Eye (tissue), 1 donor: ENCODE measurements at regions not wholly inside any gene's neighbourhood (a gene's known extent, or its start where the extent isn't known, plus 50 kb on each side); places are given as distances from the start of the nearest gene placed in this dataset.

ENCODE experiments used
- DNase-seq: peaks from one replicate; pipeline ENCODE4 v3.0.0-alpha.2; 2015

DNA sequence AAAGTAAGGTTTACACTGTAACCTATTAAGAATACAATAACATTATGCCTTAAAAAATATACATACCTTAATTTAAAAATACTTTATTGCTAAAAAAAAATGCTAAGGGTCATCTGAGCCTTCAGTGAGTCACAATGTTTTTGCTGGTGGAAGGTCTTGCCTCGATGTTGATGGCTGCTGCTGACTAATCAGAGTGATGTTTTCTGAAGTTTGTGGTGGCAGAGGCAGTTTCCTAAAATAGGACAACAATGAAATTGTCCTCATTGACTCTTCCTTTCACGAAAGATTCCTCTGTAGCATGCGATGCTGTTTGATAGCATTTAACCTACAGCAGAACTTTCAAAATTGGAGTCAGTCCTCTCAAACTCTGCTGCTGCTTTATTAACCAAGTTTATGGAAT, 97.6 kb downstream of the FAT3 start:
- no peak for DNase-seq

DNA sequence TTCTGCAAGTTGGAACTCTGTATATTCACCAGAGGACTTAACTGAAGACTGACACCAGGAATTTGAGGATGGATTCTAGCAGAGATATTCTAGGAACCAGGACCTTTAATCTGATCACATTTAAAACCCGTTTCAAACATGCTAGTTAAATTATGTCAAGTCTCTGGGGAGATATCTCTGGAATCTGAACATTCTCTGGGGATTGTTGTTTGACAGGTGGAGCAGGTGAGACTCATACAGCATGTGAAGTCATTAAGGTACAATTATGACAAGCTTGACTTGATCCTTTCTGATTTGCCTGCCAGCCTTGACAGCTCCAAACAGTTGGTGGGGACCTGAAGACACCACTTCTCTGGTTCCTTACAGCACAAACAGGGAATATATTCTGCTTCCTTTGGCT, 100.3 kb downstream of the FAT3 start:
- no peak for DNase-seq

DNA sequence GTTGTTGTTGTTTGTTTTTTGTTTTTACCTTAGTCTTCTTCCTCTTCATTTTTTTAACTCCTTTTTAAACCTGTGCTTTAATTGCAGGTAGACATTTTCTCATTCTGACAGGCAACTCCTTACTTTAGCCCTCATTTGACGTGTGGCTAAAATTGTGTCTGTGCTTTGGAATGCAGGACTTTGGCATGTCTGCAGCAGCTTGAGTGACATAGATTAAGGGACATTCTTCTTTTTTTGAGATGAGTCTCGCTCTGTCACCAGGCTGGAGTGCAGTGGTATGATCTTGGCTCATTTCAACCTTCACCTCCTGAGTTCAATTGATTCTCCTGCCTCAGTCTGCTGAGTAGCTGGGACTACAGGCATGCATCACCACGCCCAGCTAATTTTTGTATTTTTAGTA, 100.8 kb downstream of the FAT3 start:
- DNase-seq, result no peak

GRCh38 chr11:92329137-92329536, 104.5 kb downstream of the FAT3 start:
- no peak for DNase-seq

- DNase-seq, result no peak
Observed at GRCh38 chr11:92329646-92330045, 105.0 kb downstream of the FAT3 start.

GRCh38 chr11:92330114-92330513, 105.5 kb downstream of the FAT3 start:
- no peak for DNase-seq

GRCh38 chr11:92332986-92333385, 108.4 kb downstream of the FAT3 start:
- DNase-seq, result no peak

- no peak for DNase-seq
Observed at GRCh38 chr11:92340839-92341238, 116.2 kb downstream of the FAT3 start.

- no peak for DNase-seq
Observed at GRCh38 chr11:92342034-92342720, 117.6 kb downstream of the FAT3 start.

DNA sequence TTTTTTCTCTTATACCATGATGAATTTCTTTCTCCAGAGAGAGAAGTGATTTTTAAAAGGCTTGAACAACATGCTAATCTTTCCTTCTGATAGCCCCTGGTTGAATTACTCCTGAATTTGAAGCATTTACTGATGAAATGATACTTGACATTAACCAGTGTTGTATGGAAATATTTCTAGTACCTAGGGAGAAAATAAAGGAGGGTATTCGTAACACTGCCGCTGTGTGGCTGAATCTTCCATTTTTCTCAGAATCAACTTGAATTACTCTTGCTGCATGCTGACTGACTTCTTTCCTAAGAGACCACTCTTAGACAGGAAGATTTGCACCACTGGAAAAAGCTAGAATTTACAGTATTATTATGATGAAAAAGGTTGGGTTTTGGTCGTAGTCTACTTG, 118.3 kb downstream of the FAT3 start:
- DNase-seq, result no peak

- no peak for DNase-seq
Observed at GRCh38 chr11:92346220-92346619, 121.6 kb downstream of the FAT3 start.

- DNase-seq, result no peak
Observed at GRCh38 chr11:92347454-92347853, 122.8 kb downstream of the FAT3 start.

DNA sequence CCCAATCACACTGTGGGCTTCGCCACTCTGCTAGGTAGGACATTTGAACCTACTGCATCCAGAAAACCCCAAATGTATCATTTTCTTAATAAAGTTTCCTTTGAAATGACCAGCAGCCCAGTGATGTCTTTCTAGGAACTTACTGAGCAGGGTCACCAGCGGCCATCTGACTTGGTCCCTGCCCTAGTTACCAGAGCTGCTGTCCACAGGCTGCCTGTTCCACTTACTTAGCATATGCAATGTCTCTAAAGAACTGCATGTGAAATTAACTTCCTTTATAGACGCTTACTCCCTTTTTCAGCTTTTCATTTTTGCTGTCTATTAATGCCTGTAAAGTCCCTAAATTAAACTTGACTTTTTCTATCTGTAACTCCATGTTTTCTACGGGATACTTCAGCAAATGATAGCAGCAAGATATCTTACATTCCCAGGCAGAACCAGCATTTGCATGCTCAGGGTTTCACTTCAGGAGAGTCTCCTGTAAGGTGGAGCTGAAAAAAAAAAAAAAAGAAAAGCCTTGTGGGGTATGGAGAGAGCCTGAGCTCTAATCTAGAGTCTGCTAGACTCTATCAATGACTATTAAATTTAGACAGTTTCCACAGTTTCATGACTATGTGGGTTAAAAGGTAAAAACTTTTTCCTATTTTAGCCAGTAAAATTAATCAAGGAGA, 125.0 kb downstream of the FAT3 start:
- DNase-seq, result no peak

- DNase-seq, result no peak
Observed at GRCh38 chr11:92357344-92357743, 132.7 kb downstream of the FAT3 start.

- no peak for DNase-seq
Observed at GRCh38 chr11:92357841-92358240, 133.2 kb downstream of the FAT3 start.

GRCh38 chr11:92361551-92361950, 136.9 kb downstream of the FAT3 start:
- no peak for DNase-seq

GRCh38 chr11:92362989-92363388, 138.4 kb downstream of the FAT3 start:
- no peak for DNase-seq

- DNase-seq, result no peak
Observed at GRCh38 chr11:92364177-92364576, 139.6 kb downstream of the FAT3 start.

DNA sequence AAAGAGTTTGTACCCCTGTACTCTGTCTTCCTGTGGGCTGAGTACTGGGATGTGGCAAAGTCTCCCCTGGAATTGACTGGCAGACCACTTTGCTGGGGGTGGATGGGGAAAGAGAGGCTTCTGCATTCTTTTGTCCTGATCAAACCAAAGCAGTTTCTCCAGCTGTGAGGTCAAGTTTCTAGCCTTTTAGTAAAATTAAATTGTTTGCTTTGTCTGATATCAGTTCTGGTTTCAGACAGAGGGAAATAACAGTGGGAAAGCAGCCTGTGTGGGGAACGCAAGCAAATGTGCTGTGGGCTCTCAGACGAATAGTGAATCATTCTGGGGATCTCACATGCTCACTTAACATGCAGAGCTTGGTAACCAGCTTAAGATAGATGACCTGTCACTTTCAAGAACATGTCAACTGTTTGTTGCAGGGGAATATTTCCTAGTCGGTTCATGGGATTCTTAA, 151.6 kb downstream of the FAT3 start:
- DNase-seq, result peak; percentile 42

- DNase-seq, result no peak
Observed at GRCh38 chr11:92376680-92377079, 152.1 kb downstream of the FAT3 start.

DNA sequence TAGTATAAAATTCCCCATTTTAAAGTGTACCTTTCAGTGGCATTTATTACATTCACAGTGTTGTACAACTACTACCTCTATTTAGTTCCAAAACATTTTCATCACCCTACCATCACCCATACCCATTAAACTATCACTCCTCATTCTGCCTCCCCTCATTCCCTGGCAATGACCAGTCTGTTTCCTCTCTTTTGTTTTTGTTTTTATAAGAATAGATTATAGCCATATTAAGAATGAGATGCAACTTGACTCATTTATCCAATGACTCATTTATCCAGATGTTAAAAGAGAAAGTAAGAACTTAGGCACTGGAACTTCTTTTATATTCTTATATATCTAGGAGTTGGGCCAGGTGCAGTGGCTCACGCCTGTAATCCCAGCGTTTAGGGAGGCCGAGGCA, 156.3 kb downstream of the FAT3 start:
- no peak for DNase-seq

GRCh38 chr11:92382311-92382710, 157.7 kb downstream of the FAT3 start:
- no peak for DNase-seq

DNA sequence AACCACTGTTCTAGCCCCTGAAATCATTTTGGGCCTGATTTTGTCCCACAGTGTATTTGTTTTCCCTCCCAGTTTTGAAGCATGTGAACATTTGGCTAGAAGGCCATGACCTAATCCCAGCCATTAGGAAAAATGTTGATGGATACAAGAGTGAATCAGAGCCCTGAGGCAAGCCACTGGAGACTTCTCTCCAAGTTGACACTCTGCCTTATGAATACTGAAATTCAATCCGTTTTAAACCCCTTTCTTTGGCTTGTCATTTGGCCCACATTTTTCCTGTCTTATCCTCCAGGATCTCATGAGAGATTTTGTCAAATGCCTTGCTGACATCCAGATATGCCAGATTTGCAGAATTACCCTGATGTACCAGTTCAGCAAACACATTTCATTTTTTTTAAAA, 158.8 kb downstream of the FAT3 start:
- DNase-seq, result peak; percentile 50

DNA sequence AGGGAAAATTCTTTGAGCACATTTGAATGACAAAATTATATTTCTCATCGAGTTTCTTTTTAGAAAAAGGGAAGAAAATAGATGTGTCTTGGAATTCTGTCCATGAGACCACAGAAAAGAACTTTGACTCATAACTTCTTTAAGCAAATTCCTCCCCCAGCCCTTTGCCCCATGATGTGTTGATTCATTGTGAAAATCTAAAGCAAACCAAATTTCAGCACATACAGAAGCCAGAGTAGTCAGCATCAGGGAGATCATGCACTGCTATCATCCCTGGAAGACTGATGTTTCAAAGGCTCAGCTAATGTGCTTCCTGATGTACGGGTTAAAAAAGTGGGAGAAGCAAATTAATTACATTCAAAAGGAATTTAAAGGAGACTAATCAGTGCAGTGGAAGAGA, 159.7 kb downstream of the FAT3 start:
- no peak for DNase-seq

DNA sequence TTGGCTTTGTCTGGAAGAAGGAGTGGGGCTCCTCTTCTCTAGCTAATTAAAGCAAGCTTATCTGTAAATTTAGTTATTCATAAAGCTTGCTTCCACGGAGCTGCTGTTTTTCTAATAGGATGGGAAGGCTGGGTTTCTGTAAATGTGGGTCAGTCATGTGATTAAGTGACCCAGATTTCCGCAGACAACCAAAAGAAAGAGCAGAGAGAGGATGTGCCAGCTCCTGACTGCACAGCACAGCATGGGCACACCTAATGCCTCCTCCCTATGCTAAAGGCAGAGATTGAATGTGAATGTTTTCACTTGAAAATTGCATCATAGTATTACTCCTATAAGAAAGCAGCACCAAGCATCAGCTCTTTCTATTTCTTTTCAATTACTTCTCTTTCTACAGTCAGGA, 160.2 kb downstream of the FAT3 start:
- DNase-seq, result peak; percentile 81
